Ovary (tissue), 7 donors: ENCODE measurements at regions not wholly inside any gene's neighbourhood (a gene's known extent, or its start where the extent isn't known, plus 50 kb on each side); places are given as distances from the start of the nearest gene placed in this dataset.

Experiments
- DNase-seq, 5 donors: peaks; one replicate each; pipeline ENCODE4 v3.0.0-alpha.2; 2019 to 2020
- H3K27ac ChIP-seq, 2 donors: fragments of 200-600 bp; one replicate each; pipeline versions ENCODE4 v1.5.1 to v1.8.0; 2019 to 2022
- H3K27me3 ChIP-seq: fragments of 200-600 bp; one replicate; pipeline ENCODE4 v1.8.0; 2022
- H3K36me3 ChIP-seq: fragments of 200-600 bp; sonication (generic); one replicate; pipeline ENCODE4 v1.5.1; 2019
- H3K4me1 ChIP-seq: one replicate; pipeline ENCODE4 v1.8.1; 2013; ENCODE audit warnings: mild to moderate bottlenecking, moderate library complexity; ENCODE audit not compliant: insufficient read depth
- H3K4me3 ChIP-seq: fragments of 200-600 bp; sonication (generic); one replicate; pipeline ENCODE4 v1.5.1; 2017
- H3K9me3 ChIP-seq, 2 donors: fragments of 200-600 bp in 1 of 2; sonication (generic) in 1 of 2; one replicate each; pipeline versions ENCODE4 v1.5.1 to v1.8.1; 2013 to 2019; ENCODE audit warnings: mild to moderate bottlenecking in 1 of 2, moderate library complexity in 1 of 2
- CTCF ChIP-seq, 3 donors: fragments of 450-650 bp in 2 of 3; fragments of 200-600 bp in 1 of 3; IDR thresholded peaks; one replicate each; pipeline versions ENCODE4 v1.5.1 to v1.8.0; 2016 to 2022; ENCODE audit warnings: antibody characterized with exemption in 3 of 3, mild to moderate bottlenecking in 1 of 3
- EP300 ChIP-seq: sonication (generic); formaldehyde crosslinking; IDR thresholded peaks from one replicate; pipeline ENCODE4 v1.6.1; 2017; ENCODE audit warnings: antibody characterized with exemption
- POLR2A ChIP-seq: fragments of 450-650 bp; IDR thresholded peaks from one replicate; pipeline ENCODE4 v1.6.1; 2017; ENCODE audit warnings: antibody characterized with exemption, mild to moderate bottlenecking, moderate library complexity
- WGBS, 3 donors: extraction: QIAGEN DNeasy Blood & Tissue Kit in 1 of 3; methylation state at CpG; one replicate each; pipeline versions ENCODE4 v1.1.5 to v1.1.7; 2013 to 2017; 5-methylcytosine and 5-hydroxymethylcytosine counted together
- intact Hi-C, 4 donors: fragments of 100-400 bp; cut with DNase I; formaldehyde crosslinking; loops; one replicate each; pipeline versions ENCODE4 v1.11.0 to v1.15.1; 2022 to 2023
- donor health status: DM: no; HTN: no; CAD: no; lungs with moderate emphysema.
- donor health status: DM: no; HTN: no; CAD: no.
- donor health status: Bipolar disorder and iron deficiency.
- donor health status: DM: no; HTN: no; CAD: no.
- donor health status: DM: yes; HTN: yes; CAD: no.

DNA sequence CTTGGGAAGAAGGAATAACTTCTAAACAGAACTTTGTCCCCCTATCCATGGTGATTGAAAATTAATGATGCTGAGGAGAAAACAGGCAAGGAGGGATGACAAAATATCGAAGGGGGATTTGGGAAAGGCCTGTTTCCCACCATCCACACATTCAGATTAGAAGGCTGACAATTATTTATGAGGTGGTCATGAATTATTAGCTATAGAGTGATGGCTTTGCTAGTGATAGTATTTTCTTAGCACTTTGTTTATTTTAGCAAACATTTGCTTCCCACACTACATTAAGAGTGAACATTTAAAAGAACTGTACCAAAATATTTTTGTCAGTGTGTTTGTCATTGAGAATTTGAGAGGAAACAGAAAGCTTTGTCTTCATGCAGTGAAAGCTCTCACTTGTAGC, 172.6 kb upstream of the PDZRN3 start:
- H3K4me3 ChIP-seq = no peak overlapping the region
- H3K27ac ChIP-seq = no peak overlapping the region
- 82 to 86% (median 84%) methylated on average over 1 of the region's 1 CpG for WGBS, 3 donors
- no peak for DNase-seq
- TF ChIP-seq EP300 (no peak), POLR2A (no peak), CTCF (IDR thresholded peaks at IDR 0.05) (no peak)
- no peaks in the 10 kb centered on the region for H3K9me3 ChIP-seq
- intact Hi-C loops = no loop called here
- no peaks in the 10 kb centered on the region for H3K36me3 ChIP-seq
- H3K4me1 ChIP-seq = peaks cover 2% of the 10 kb centered on the region
- H3K27me3 ChIP-seq = no peaks in the 10 kb centered on the region

DNA sequence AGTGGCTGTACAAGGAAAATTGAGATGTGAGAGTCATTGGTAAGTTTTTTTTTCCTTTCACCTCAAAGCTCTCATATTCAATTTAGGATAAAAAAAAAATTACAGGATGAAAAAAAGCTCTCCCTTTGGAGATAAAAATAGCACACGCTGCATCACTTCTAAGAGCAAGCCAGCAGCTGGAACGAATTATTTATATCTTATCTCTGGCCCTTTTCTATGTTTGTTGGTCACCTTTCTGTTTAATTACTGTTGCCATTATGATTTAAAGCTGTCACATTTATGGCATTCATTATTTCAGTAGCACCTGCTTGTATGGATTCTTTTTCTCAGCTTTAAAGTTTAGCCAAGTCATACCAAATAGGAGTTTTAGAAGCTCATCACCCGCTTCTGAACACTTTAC, 171.6 kb upstream of the PDZRN3 start:
- peaks cover 2% of the 10 kb centered on the region for H3K4me1 ChIP-seq

DNA sequence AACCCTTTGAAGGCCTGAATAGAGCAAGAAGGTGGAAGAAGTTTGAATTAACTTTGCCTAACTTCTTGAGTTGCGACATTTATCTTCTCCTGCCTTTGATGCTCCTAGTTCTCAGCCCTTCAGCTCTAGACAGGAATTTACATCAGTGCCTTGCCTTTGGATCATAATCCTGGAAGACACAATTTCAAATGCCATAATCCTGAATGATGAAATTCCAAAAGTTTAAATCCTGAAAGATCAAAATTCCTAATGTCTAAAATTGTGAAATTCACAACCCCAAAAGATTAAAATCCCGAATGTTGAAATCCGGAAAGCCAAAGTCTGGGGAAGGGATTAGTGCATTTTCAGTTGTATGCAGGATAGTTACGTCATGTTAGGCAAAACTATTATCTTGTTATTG, 166.6 kb upstream of the PDZRN3 start:
- intact Hi-C loops = no loop called here
- DNase-seq = no peak
- no peaks in the 10 kb centered on the region for H3K9me3 ChIP-seq
- H3K36me3 ChIP-seq = no peaks in the 10 kb centered on the region
- WGBS, 3 donors = 95 to 98% (median 96%) methylated on average over 4 of the region's 4 CpGs
- H3K4me1 ChIP-seq = peaks cover 2% of the 10 kb centered on the region
- no peak for TF ChIP-seq POLR2A
- no peak for TF ChIP-seq EP300
- no peak for TF ChIP-seq CTCF (IDR thresholded peaks at IDR 0.05)
- H3K27ac ChIP-seq = no peak overlapping the region
- H3K27me3 ChIP-seq = no peaks in the 10 kb centered on the region
- no peak overlapping the region for H3K4me3 ChIP-seq

More for the DNA sequence above, 171.6 kb upstream of the PDZRN3 start:
- Histone ChIP-seq H3K4me3 (no peak overlapping the region), H3K27ac (no peak overlapping the region), H3K27me3 (no peaks in the 10 kb centered on the region), H3K36me3 (no peaks in the 10 kb centered on the region), H3K9me3 (no peaks in the 10 kb centered on the region)
- 40 to 45% (median 40%) methylated on average over 3 of the region's 3 CpGs for WGBS, 3 donors
- TF ChIP-seq POLR2A (no peak), EP300 (no peak), CTCF (IDR thresholded peaks at IDR 0.05) (no peak)
- intact Hi-C loops = no loop called here
- DNase-seq = no peak

DNA sequence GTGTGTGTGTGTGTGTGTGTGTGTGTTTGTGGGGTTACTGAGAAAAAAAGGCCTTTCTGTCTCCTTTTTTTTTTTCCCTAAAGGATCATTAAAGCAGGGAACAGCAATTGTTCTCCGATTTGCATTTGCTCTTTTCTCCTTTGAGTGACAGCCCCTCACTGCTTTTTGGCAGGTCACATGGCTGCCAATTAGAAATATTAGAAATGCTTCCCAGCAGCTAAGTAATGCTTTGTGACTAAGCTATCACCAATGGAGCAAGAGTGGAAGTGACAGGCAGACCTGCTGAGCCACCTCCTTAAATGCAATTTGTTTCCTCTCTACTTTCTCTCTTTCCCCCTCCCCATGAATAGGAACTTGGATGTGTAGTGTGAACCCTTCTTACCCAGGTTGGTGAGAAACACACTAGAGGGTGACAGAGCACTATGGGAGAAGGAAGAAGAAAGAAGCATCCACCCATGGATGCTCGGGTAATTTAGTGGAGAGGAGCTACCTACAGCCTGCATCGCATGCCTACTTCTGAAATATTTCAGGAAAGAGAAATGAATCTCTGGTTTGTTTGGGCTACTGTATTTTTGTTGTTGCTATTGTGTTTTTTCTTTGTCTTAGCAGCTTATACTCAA, 165.2 kb upstream of the PDZRN3 start:
- intact Hi-C loops = no loop called here
- Histone ChIP-seq H3K27ac (no peak overlapping the region), H3K4me3 (no peak overlapping the region), H3K27me3 (no peaks in the 10 kb centered on the region), H3K36me3 (no peaks in the 10 kb centered on the region), H3K9me3 (no peaks in the 10 kb centered on the region), H3K4me1 (peaks cover 2% of the 10 kb centered on the region)
- TF ChIP-seq EP300 = no peak
- no peak for TF ChIP-seq POLR2A
- no peak for TF ChIP-seq CTCF (IDR thresholded peaks at IDR 0.05)
- WGBS, 3 donors = 94 to 96% (median 95%) methylated on average over 3 of the region's 3 CpGs
- no peak for DNase-seq
